ENCODE measurements at regions not wholly inside any gene's neighbourhood (a gene's known extent, or its start where the extent isn't known, plus 50 kb on each side); places are given as distances from the start of the nearest gene placed in this dataset.

DNA sequence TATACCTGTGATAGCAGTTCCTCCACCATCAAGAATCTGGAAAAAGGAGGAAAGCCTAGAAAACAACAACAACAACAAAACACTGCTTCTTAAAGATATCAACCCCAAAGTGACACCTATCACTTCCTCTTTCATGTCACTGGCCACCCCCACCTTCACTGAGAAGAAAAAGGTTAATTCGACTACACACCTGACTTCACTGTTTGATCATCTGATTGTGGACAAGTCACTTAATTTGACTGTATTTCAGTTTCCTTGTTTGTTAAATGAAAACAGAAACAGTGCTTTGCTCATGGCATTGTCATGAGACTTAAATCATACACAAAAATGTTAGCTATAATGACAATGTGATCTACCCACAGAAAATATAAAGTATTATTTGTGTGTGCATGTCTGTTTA lies 280.6 kb upstream of the SULF2 start:
- TF ChIP-seq, protein P1, sequence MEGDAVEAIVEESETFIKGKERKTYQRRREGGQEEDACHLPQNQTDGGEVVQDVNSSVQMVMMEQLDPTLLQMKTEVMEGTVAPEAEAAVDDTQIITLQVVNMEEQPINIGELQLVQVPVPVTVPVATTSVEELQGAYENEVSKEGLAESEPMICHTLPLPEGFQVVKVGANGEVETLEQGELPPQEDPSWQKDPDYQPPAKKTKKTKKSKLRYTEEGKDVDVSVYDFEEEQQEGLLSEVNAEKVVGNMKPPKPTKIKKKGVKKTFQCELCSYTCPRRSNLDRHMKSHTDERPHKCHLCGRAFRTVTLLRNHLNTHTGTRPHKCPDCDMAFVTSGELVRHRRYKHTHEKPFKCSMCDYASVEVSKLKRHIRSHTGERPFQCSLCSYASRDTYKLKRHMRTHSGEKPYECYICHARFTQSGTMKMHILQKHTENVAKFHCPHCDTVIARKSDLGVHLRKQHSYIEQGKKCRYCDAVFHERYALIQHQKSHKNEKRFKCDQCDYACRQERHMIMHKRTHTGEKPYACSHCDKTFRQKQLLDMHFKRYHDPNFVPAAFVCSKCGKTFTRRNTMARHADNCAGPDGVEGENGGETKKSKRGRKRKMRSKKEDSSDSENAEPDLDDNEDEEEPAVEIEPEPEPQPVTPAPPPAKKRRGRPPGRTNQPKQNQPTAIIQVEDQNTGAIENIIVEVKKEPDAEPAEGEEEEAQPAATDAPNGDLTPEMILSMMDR (conservative IDR thresholded peaks at IDR 0.05), result no peak
- TF ChIP-seq ZFX (IDR thresholded peaks at IDR 0.05), result no peak

All from C4-2B (cell line).